HCT116 (cell line): ENCODE measurements at regions not wholly inside any gene's neighbourhood (a gene's known extent, or its start where the extent isn't known, plus 50 kb on each side); places are given as distances from the start of the nearest gene placed in this dataset.

Experiments
- ATAC-seq: fragments of 200-7000 bp; cut with Tn5 transposase; 2 replicates; pipeline ENCODE4 v1.9.1; 2020; ENCODE audit warnings: mild to moderate bottlenecking, moderate library complexity
- BruUV-seq: library from RNA; stranded (reverse); fragments of 400-500 nt; replicated peaks from 2 replicates; lab custom pipeline; 2021; lab: Mats Ljungman, UMichigan
- CTCF ChIA-PET: fragments of 300-600 bp; sonication (Branson Sonifier 250); formaldehyde crosslinking; loops from one replicate; lab custom pipeline; 2021; ENCODE audit warnings: antibody characterized with exemption; lab: Charles Lee
- POLR2A ChIA-PET: fragments of 300-600, 350-600 bp; sonication (Branson Sonifier 250); formaldehyde crosslinking; loops from one replicate; lab custom pipeline; 2021; ENCODE audit warnings: antibody characterized with exemption; lab: Charles Lee
- RAD21 ChIA-PET, 2 experiments: fragments of 300-600 bp; sonication (Branson Sonifier 250); formaldehyde crosslinking; loops; one replicate each; lab custom pipeline; 2023; ENCODE audit warnings: low total read pairs in 2 of 2; ENCODE audit not compliant: uncharacterized antibody in 2 of 2, unreplicated experiment in 2 of 2, low non-redundant PET in 1 of 2; lab: Charles Lee
- DNase-seq: peaks from one replicate; pipeline ENCODE4 v3.0.0-alpha.2; 2010; ENCODE audit warnings: low read depth, low spot score
- H2AFZ ChIP-seq: fragments of 200-600 bp; shearing (Covaris generic), sonication (generic); 2 replicates; pipeline ENCODE4 v1.6.1; 2017; ENCODE audit warnings: low read depth, mixed run types, mixed read lengths, antibody characterized with exemption, low read length; ENCODE audit not compliant: poor library complexity, severe bottlenecking
- H3K27ac ChIP-seq: 2 replicates; pipeline ENCODE4 v1.5.1; 2012; ENCODE audit warnings: low read depth, low read length
- H3K27me3 ChIP-seq: fragments of 200-600 bp; sonication (generic); 2 replicates; pipeline ENCODE4 v1.6.1; 2016; ENCODE audit warnings: mixed run types, low read length, mixed read lengths; ENCODE audit not compliant: insufficient read depth
- H3K36me3 ChIP-seq, 2 experiments: fragments of 200-500 bp in 1 of 2; fragments of 200-600 bp in 1 of 2; sonication (Bioruptor generic) in 1 of 2; sonication (generic) in 1 of 2; 2 replicates each; pipeline versions ENCODE4 v1.5.1 to v1.6.1; 2014 to 2016; ENCODE audit warnings: low read length in 2 of 2, inconsistent platforms in 1 of 2, mixed read lengths in 1 of 2, mixed run types in 1 of 2; ENCODE audit not compliant: insufficient read depth in 2 of 2, control insufficient read depth in 1 of 2
- H3K4me1 ChIP-seq, 2 experiments: fragments of 200-600 bp in 1 of 2; sonication (generic) in 1 of 2; 2 replicates each; pipeline versions ENCODE4 v1.5.1 to v1.6.1; 2012 to 2017; ENCODE audit warnings: low read length in 2 of 2, inconsistent platforms in 1 of 2, mild to moderate bottlenecking in 1 of 2, mixed read lengths in 1 of 2, mixed run types in 1 of 2, moderate library complexity in 1 of 2; ENCODE audit not compliant: insufficient read depth in 2 of 2, control insufficient read depth in 1 of 2
- H3K4me2 ChIP-seq: fragments of 200-600 bp; sonication (generic); 2 replicates; pipeline ENCODE4 v1.6.1; 2017; ENCODE audit warnings: mixed run types, low read length, mixed read lengths
- H3K4me3 ChIP-seq, 2 experiments: fragments of 200-600 bp in 1 of 2; sonication (generic) in 1 of 2; replicated peaks in 1 of 2; 2 replicates each; pipeline ENCODE4 v1.5.1; 2011 to 2016; ENCODE audit warnings: low read length in 2 of 2, control low read depth in 1 of 2, low read depth in 1 of 2, mild to moderate bottlenecking in 1 of 2, mixed read lengths in 1 of 2, mixed run types in 1 of 2
- H3K79me2 ChIP-seq: fragments of 200-600 bp; sonication (generic); 2 replicates; pipeline ENCODE4 v1.6.1; 2017; ENCODE audit warnings: mild to moderate bottlenecking, mixed run types, low read length, moderate library complexity, mixed read lengths; ENCODE audit not compliant: insufficient read depth
- H3K9ac ChIP-seq: fragments of 200-600 bp; sonication (generic); 2 replicates; pipeline ENCODE4 v1.6.1; 2016; ENCODE audit warnings: low read length, mixed read lengths
- H3K9me2 ChIP-seq: fragments of 200-600 bp; sonication (generic), shearing (Covaris generic); 2 replicates; pipeline ENCODE4 v1.6.1; 2017; ENCODE audit warnings: mixed run types, mild to moderate bottlenecking, moderate library complexity; ENCODE audit not compliant: insufficient read depth
- H3K9me3 ChIP-seq, 2 experiments: fragments of 200-500 bp in 1 of 2; fragments of 200-600 bp in 1 of 2; sonication (Bioruptor generic) in 1 of 2; sonication (generic) in 1 of 2; 2 replicates each; pipeline ENCODE4 v1.6.1; 2014 to 2017; ENCODE audit warnings: low read length in 2 of 2, mixed read lengths in 2 of 2, inconsistent platforms in 1 of 2, low read depth in 1 of 2, mild to moderate bottlenecking in 1 of 2, mixed run types in 1 of 2, moderate library complexity in 1 of 2; ENCODE audit not compliant: control insufficient read depth in 1 of 2, insufficient read depth in 1 of 2
- H4K20me1 ChIP-seq: fragments of 200-600 bp; sonication (generic), shearing (Covaris generic); 2 replicates; pipeline ENCODE4 v1.6.1; 2017; ENCODE audit warnings: mixed run types, mild to moderate bottlenecking, moderate library complexity; ENCODE audit not compliant: insufficient read depth
- CBX3 ChIP-seq: IDR thresholded peaks from 2 replicates; pipeline ENCODE4 v1.6.1; 2012; ENCODE audit warnings: low read depth
- CEBPB ChIP-seq: IDR thresholded peaks from 2 replicates; pipeline ENCODE4 v1.6.1; 2012; ENCODE audit warnings: low read depth
- EGR1 ChIP-seq: IDR thresholded peaks from 2 replicates; pipeline ENCODE4 v1.6.1; 2012; ENCODE audit warnings: low read depth
- ELF1 ChIP-seq: IDR thresholded peaks from 2 replicates; pipeline ENCODE4 v1.6.1; 2012; ENCODE audit warnings: low read depth, borderline replicate concordance
- EZH2 ChIP-seq: fragments of 200-600 bp; sonication (generic); IDR thresholded peaks from 2 replicates; pipeline ENCODE4 v1.6.1; 2017; ENCODE audit warnings: antibody characterized with exemption, mixed run types
- FOSL1 ChIP-seq: IDR thresholded peaks from 2 replicates; pipeline ENCODE4 v1.6.1; 2012; ENCODE audit warnings: low read depth
- JUND ChIP-seq: IDR thresholded peaks from 2 replicates; pipeline ENCODE4 v1.6.1; 2012
- POLR2AphosphoS5 ChIP-seq: IDR thresholded peaks from 2 replicates; pipeline ENCODE4 v1.6.1; 2011; ENCODE audit warnings: mild to moderate bottlenecking, low read depth, low read length, moderate library complexity
- RAD21 ChIP-seq: IDR thresholded peaks from 2 replicates; pipeline ENCODE4 v1.6.1; 2012; ENCODE audit warnings: low read depth, mild to moderate bottlenecking
- SIN3A ChIP-seq: IDR thresholded peaks from 2 replicates; pipeline ENCODE4 v1.6.1; 2012; ENCODE audit warnings: low read depth
- SP1 ChIP-seq: IDR thresholded peaks from 2 replicates; pipeline ENCODE4 v1.6.1; 2012; ENCODE audit warnings: low read depth
- SRF ChIP-seq: IDR thresholded peaks from 2 replicates; pipeline ENCODE4 v1.6.1; 2012; ENCODE audit warnings: low read depth
- TCF7L2 ChIP-seq: IDR thresholded peaks from 2 replicates; pipeline ENCODE4 v1.7.0; 2011; ENCODE audit warnings: borderline replicate concordance, inconsistent platforms; ENCODE audit not compliant: insufficient read depth, insufficient read length; ENCODE audit errors: extremely low read depth
- YY1 ChIP-seq: IDR thresholded peaks from 2 replicates; pipeline ENCODE4 v1.6.1; 2011; ENCODE audit warnings: low read length, low read depth, moderate library complexity, mild to moderate bottlenecking; ENCODE audit not compliant: insufficient replicate concordance; ENCODE audit errors: extremely low read depth
- ZNF274 ChIP-seq: fragments of 200-500 bp; sonication (Bioruptor generic); IDR thresholded peaks from 2 replicates; pipeline ENCODE4 v1.6.1; 2014; ENCODE audit warnings: mild to moderate bottlenecking, low read depth, low read length, inconsistent platforms
- intact Hi-C: fragments of 100-400 bp; cut with micrococcal nuclease; formaldehyde crosslinking; loops from 2 replicates; pipeline ENCODE4 v1.10.0; 2022
- TF ChIP-seq, protein P1 (sequence below): IDR thresholded peaks from 2 replicates; pipeline ENCODE4 v1.6.1; 2011; ENCODE audit warnings: mild to moderate bottlenecking, low read length, moderate library complexity; ENCODE audit not compliant: insufficient replicate concordance; ENCODE audit errors: extremely low read depth
- TF ChIP-seq, protein P2 (sequence below): IDR thresholded peaks from 2 replicates; pipeline ENCODE4 v1.6.1; 2012
- TF ChIP-seq, protein P3 (sequence below): IDR thresholded peaks from 2 replicates; pipeline ENCODE4 v1.6.1; 2012

DNA sequence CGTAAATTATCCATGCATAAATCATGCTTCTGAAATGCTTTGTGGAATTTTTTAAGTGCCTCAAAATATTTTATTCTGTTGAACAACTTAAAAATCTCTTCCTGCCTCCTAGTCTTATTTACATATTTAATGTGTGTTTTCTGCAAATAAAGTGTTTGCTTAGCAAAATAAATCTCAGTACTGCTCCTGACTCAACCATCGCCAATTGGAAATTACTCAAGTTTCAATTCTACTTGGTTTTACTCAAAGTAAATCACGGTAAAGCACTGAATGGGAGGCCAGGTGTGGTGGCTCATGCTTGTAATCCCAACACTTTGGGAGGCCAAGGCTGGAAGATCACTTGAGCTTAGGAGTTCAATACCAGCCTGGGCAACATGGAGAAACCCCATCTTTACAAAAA, 152.2 kb upstream of the NR5A2 start:
- CTCF ChIA-PET, result no interaction called here
- intact Hi-C loops, result no loop called here
- ATAC-seq, result no peak

DNA sequence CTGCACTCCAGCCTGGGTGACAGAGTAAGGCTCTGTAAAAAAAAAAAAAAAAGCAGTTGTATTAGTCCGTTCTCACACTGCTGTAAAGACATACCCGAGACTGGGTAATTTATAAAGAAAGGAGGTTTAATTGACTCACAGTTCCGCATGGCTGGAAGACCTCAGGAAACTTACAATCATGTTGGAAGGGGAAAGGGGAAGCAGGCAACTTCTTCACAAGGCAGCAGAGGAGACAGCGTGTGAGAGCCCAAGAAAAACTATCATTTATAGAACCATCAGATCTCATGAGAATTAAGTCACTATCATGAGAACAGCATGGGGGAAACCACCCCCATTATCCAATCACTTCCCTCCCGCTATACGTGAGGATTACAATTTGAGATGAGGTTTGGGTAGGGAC, 151.7 kb upstream of the NR5A2 start:
- H3K4me1 ChIP-seq, result no peaks in the 10 kb centered on the region
- H4K20me1 ChIP-seq, result no peaks in the 10 kb centered on the region
- H3K27me3 ChIP-seq, result no peaks in the 10 kb centered on the region
- no peak for ATAC-seq
- CTCF ChIA-PET, result no interaction called here
- no peaks in the 10 kb centered on the region for H3K9me2 ChIP-seq
- RAD21 ChIA-PET, result no interaction called here
- DNase-seq, result no peak
- no peak overlapping the region for H3K9ac ChIP-seq
- BruUV-seq, result no TSS peak
- H3K27ac ChIP-seq, result no peak overlapping the region
- POLR2A ChIA-PET, result no interaction called here
- no peak overlapping the region for H2AFZ ChIP-seq
- TF ChIP-seq SP1 (no peak), JUND (no peak), FOSL1 (no peak), CBX3 (no peak), YY1 (no peak), RAD21 (no peak), CEBPB (no peak), SIN3A (no peak), TCF7L2 (no peak), POLR2AphosphoS5 (no peak), SRF (no peak), ZNF274 (no peak), EGR1 (no peak), ELF1 (no peak)
- TF ChIP-seq, protein P1, sequence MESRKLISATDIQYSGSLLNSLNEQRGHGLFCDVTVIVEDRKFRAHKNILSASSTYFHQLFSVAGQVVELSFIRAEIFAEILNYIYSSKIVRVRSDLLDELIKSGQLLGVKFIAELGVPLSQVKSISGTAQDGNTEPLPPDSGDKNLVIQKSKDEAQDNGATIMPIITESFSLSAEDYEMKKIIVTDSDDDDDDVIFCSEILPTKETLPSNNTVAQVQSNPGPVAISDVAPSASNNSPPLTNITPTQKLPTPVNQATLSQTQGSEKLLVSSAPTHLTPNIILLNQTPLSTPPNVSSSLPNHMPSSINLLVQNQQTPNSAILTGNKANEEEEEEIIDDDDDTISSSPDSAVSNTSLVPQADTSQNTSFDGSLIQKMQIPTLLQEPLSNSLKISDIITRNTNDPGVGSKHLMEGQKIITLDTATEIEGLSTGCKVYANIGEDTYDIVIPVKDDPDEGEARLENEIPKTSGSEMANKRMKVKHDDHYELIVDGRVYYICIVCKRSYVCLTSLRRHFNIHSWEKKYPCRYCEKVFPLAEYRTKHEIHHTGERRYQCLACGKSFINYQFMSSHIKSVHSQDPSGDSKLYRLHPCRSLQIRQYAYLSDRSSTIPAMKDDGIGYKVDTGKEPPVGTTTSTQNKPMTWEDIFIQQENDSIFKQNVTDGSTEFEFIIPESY, result no peak
- TF ChIP-seq, protein P2, sequence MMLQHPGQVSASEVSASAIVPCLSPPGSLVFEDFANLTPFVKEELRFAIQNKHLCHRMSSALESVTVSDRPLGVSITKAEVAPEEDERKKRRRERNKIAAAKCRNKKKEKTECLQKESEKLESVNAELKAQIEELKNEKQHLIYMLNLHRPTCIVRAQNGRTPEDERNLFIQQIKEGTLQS, result no peak
- TF ChIP-seq, protein P3, sequence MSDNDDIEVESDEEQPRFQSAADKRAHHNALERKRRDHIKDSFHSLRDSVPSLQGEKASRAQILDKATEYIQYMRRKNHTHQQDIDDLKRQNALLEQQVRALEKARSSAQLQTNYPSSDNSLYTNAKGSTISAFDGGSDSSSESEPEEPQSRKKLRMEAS, result no peak
- no peak overlapping the region for H3K4me2 ChIP-seq
- no peaks in the 10 kb centered on the region for H3K36me3 ChIP-seq
- H3K9me3 ChIP-seq, result no peaks in the 10 kb centered on the region
- no peak overlapping the region for H3K4me3 ChIP-seq
- no peaks in the 10 kb centered on the region for H3K79me2 ChIP-seq
- intact Hi-C loops, result loop anchor here (1.0 kb wide), 1 partner anchor 8 kb away; no protein-coding TSS in a partner anchor

More for the DNA sequence above, 152.2 kb upstream of the NR5A2 start:
- no peak overlapping the region for H3K4me2 ChIP-seq
- ChIA-PET RAD21 (no interaction called here), POLR2A (no interaction called here)
- H3K36me3 ChIP-seq, result no peaks in the 10 kb centered on the region
- BruUV-seq, result no TSS peak
- no peak overlapping the region for H3K4me3 ChIP-seq
- no peak for DNase-seq
- no peak overlapping the region for H2AFZ ChIP-seq
- no peaks in the 10 kb centered on the region for H3K9me2 ChIP-seq
- H3K79me2 ChIP-seq, result no peaks in the 10 kb centered on the region
- no peaks in the 10 kb centered on the region for H3K4me1 ChIP-seq
- TF ChIP-seq ELF1 (no peak), EZH2 (no peak), SIN3A (no peak)
- no peak overlapping the region for H3K27ac ChIP-seq
- H3K9ac ChIP-seq, result no peak overlapping the region
- H4K20me1 ChIP-seq, result no peaks in the 10 kb centered on the region
- H3K27me3 ChIP-seq, result no peaks in the 10 kb centered on the region
- no peaks in the 10 kb centered on the region for H3K9me3 ChIP-seq
